H1 (cell line): ENCODE measurements at regions not wholly inside any gene's neighbourhood (a gene's known extent, or its start where the extent isn't known, plus 50 kb on each side); places are given as distances from the start of the nearest gene placed in this dataset.

Source experiments
- ASH2L ChIP-seq: fragments of 200-600, 300-600 bp; sonication (generic); IDR thresholded peaks from one replicate; pipeline ENCODE4 v1.7.1; 2017; ENCODE audit warnings: low read length
- CEBPB ChIP-seq: IDR thresholded peaks from 2 replicates; pipeline ENCODE4 v1.6.1; 2012; ENCODE audit warnings: low read depth, low read length
- POU5F1 ChIP-seq: IDR thresholded peaks from 2 replicates; pipeline ENCODE4 v1.6.1; 2011; ENCODE audit warnings: low read depth, mild to moderate bottlenecking, low read length, moderate library complexity
- RBBP5 ChIP-seq: IDR thresholded peaks from 2 replicates; pipeline ENCODE4 v1.7.1; 2012; ENCODE audit warnings: low read depth, mild to moderate bottlenecking, inconsistent platforms, low read length, moderate library complexity, borderline replicate concordance
- RNF2 ChIP-seq: fragments of 200-900, 300-1000 bp; sonication (generic); IDR thresholded peaks from 2 replicates; pipeline ENCODE4 v1.7.1; 2016; ENCODE audit warnings: borderline replicate concordance, low read depth, mild to moderate bottlenecking, antibody characterized with exemption, low read length; ENCODE audit not compliant: poor library complexity, severe bottlenecking; ENCODE audit errors: missing control alignments
- RXRA ChIP-seq: IDR thresholded peaks from 2 replicates; pipeline ENCODE4 v1.6.1; 2011; ENCODE audit warnings: low read depth, mild to moderate bottlenecking, low read length, moderate library complexity; ENCODE audit not compliant: insufficient read depth
- SIN3A ChIP-seq, 2 experiments: IDR thresholded peaks in 1 of 2; conservative IDR thresholded peaks in 1 of 2; 2 replicates each; pipeline ENCODE4 v1.6.1; 2011 to 2012; ENCODE audit warnings: low read length in 2 of 2, improper control_type of control experiment in 1 of 2, low read depth in 1 of 2, mild to moderate bottlenecking in 1 of 2
- ZNF274 ChIP-seq: IDR thresholded peaks from 2 replicates; pipeline ENCODE4 v1.7.0; 2012; ENCODE audit warnings: low read length, borderline replicate concordance; ENCODE audit errors: extremely low read depth
- TF ChIP-seq, protein P1 (sequence below): fragments of 300-600 bp; sonication (generic); IDR thresholded peaks from 2 replicates; pipeline ENCODE4 v1.7.1; 2012; ENCODE audit warnings: low read length, moderate library complexity, mild to moderate bottlenecking, inconsistent platforms; ENCODE audit not compliant: insufficient replicate concordance

- TF ChIP-seq, protein P1, sequence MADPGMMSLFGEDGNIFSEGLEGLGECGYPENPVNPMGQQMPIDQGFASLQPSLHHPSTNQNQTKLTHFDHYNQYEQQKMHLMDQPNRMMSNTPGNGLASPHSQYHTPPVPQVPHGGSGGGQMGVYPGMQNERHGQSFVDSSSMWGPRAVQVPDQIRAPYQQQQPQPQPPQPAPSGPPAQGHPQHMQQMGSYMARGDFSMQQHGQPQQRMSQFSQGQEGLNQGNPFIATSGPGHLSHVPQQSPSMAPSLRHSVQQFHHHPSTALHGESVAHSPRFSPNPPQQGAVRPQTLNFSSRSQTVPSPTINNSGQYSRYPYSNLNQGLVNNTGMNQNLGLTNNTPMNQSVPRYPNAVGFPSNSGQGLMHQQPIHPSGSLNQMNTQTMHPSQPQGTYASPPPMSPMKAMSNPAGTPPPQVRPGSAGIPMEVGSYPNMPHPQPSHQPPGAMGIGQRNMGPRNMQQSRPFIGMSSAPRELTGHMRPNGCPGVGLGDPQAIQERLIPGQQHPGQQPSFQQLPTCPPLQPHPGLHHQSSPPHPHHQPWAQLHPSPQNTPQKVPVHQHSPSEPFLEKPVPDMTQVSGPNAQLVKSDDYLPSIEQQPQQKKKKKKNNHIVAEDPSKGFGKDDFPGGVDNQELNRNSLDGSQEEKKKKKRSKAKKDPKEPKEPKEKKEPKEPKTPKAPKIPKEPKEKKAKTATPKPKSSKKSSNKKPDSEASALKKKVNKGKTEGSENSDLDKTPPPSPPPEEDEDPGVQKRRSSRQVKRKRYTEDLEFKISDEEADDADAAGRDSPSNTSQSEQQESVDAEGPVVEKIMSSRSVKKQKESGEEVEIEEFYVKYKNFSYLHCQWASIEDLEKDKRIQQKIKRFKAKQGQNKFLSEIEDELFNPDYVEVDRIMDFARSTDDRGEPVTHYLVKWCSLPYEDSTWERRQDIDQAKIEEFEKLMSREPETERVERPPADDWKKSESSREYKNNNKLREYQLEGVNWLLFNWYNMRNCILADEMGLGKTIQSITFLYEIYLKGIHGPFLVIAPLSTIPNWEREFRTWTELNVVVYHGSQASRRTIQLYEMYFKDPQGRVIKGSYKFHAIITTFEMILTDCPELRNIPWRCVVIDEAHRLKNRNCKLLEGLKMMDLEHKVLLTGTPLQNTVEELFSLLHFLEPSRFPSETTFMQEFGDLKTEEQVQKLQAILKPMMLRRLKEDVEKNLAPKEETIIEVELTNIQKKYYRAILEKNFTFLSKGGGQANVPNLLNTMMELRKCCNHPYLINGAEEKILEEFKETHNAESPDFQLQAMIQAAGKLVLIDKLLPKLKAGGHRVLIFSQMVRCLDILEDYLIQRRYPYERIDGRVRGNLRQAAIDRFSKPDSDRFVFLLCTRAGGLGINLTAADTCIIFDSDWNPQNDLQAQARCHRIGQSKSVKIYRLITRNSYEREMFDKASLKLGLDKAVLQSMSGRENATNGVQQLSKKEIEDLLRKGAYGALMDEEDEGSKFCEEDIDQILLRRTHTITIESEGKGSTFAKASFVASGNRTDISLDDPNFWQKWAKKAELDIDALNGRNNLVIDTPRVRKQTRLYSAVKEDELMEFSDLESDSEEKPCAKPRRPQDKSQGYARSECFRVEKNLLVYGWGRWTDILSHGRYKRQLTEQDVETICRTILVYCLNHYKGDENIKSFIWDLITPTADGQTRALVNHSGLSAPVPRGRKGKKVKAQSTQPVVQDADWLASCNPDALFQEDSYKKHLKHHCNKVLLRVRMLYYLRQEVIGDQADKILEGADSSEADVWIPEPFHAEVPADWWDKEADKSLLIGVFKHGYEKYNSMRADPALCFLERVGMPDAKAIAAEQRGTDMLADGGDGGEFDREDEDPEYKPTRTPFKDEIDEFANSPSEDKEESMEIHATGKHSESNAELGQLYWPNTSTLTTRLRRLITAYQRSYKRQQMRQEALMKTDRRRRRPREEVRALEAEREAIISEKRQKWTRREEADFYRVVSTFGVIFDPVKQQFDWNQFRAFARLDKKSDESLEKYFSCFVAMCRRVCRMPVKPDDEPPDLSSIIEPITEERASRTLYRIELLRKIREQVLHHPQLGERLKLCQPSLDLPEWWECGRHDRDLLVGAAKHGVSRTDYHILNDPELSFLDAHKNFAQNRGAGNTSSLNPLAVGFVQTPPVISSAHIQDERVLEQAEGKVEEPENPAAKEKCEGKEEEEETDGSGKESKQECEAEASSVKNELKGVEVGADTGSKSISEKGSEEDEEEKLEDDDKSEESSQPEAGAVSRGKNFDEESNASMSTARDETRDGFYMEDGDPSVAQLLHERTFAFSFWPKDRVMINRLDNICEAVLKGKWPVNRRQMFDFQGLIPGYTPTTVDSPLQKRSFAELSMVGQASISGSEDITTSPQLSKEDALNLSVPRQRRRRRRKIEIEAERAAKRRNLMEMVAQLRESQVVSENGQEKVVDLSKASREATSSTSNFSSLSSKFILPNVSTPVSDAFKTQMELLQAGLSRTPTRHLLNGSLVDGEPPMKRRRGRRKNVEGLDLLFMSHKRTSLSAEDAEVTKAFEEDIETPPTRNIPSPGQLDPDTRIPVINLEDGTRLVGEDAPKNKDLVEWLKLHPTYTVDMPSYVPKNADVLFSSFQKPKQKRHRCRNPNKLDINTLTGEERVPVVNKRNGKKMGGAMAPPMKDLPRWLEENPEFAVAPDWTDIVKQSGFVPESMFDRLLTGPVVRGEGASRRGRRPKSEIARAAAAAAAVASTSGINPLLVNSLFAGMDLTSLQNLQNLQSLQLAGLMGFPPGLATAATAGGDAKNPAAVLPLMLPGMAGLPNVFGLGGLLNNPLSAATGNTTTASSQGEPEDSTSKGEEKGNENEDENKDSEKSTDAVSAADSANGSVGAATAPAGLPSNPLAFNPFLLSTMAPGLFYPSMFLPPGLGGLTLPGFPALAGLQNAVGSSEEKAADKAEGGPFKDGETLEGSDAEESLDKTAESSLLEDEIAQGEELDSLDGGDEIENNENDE: no peak
- TF ChIP-seq ZNF274 (no peak), RBBP5 (no peak), SIN3A (conservative IDR thresholded peaks at IDR 0.05 in 1 of 2, IDR thresholded peaks at IDR 0.05 in 1 of 2; ENCODE audit: low read depth in 1 of 2, low read length in 2 of 2) (no peak), POU5F1 (no peak), RXRA (no peak), RNF2 (no peak), ASH2L (no peak), CEBPB (no peak)
These were observed 1098.3 kb downstream of the ADGRL2 start (continued) for GRCh38 chr1:82899017-82899416.
